ENCODE measurements at regions not wholly inside any gene's neighbourhood (a gene's known extent, or its start where the extent isn't known, plus 50 kb on each side); places are given as distances from the start of the nearest gene placed in this dataset.

DNA sequence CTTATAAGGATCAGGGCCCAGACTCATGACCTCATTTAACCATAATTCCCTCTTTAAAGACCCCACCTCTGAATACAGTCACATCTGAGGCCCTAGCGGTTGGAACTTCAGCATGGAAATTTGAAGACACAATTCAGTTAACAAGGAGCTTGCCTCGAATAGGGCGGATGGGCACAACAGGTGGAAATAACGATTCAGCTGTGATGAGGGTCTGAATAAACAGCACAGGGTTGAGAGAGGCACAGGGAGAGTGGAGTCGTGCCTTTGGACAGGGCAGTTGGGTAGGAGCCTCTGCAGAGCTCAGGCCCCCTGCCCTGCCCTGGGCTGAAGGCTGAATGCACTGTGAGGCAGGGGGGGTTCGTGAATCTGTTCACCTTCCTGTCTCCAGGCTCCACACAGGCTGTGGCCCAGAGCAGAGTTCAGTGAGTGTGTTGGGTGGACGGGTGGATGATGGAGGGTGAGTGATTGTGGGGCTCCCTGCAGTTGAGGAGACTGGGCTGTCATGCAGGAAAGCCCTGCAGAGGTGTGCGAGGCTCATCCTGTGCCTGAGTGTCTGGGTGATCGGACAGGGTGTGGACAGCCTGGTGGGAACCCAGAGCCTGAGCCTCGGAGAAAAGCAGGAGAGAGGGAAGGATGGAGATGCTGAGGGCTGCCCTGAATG is 243.1 kb downstream of the FOXD2 start:
- no peak for TF ChIP-seq POLR2A (IDR thresholded peaks at IDR 0.05)
- TF ChIP-seq, protein P1, sequence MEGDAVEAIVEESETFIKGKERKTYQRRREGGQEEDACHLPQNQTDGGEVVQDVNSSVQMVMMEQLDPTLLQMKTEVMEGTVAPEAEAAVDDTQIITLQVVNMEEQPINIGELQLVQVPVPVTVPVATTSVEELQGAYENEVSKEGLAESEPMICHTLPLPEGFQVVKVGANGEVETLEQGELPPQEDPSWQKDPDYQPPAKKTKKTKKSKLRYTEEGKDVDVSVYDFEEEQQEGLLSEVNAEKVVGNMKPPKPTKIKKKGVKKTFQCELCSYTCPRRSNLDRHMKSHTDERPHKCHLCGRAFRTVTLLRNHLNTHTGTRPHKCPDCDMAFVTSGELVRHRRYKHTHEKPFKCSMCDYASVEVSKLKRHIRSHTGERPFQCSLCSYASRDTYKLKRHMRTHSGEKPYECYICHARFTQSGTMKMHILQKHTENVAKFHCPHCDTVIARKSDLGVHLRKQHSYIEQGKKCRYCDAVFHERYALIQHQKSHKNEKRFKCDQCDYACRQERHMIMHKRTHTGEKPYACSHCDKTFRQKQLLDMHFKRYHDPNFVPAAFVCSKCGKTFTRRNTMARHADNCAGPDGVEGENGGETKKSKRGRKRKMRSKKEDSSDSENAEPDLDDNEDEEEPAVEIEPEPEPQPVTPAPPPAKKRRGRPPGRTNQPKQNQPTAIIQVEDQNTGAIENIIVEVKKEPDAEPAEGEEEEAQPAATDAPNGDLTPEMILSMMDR (IDR thresholded peaks at IDR 0.05 in 4 of 5, conservative IDR thresholded peaks at IDR 0.05 in 1 of 5) = no peak
